NOMO-1 treated with dmso at 0.1 percent for 144 hours (cell line): ENCODE measurements at regions not wholly inside any gene's neighbourhood (a gene's known extent, or its start where the extent isn't known, plus 50 kb on each side); places are given as distances from the start of the nearest gene placed in this dataset.
"Not testable (repeated sequence)": the region's sequence is repeated elsewhere in the genome, so short reads cannot be mapped to it uniquely, and the experiment has no call there.

Experiments used
- DNase-seq: peaks from one replicate; lab custom pipeline; 2025; ENCODE audit not compliant: unreplicated experiment; lab: John Stamatoyannopoulos, UW

- DNase-seq: no peak
Measured at GRCh38 chr22:23466351-23466750, 113.7 kb downstream of the IGLL1 start.

GRCh38 chr22:23464796-23465195, 115.3 kb downstream of the IGLL1 start:
- not testable (repeated sequence) for DNase-seq

- DNase-seq: not testable (repeated sequence)
Measured at GRCh38 chr22:23460517-23461031, 119.5 kb downstream of the IGLL1 start.

- DNase-seq: not testable (repeated sequence)
Measured at GRCh38 chr22:23459645-23460516, 120.2 kb downstream of the IGLL1 start.

- no peak for DNase-seq
Measured at GRCh38 chr22:23458663-23459541, 121.2 kb downstream of the IGLL1 start.

GRCh38 chr22:23457380-23457985, 122.6 kb downstream of the IGLL1 start:
- no peak for DNase-seq

- DNase-seq: not testable (repeated sequence)
Measured at GRCh38 chr22:23456666-23457379, 123.3 kb downstream of the IGLL1 start.

- DNase-seq: not testable (repeated sequence)
Measured at GRCh38 chr22:23454345-23454744, 125.7 kb downstream of the IGLL1 start.

- DNase-seq: no peak
Measured at GRCh38 chr22:23453277-23453676, 126.8 kb downstream of the IGLL1 start.

- DNase-seq: no peak
Measured at GRCh38 chr22:23452231-23453010, 127.7 kb downstream of the IGLL1 start.

GRCh38 chr22:23451452-23452230, 128.4 kb downstream of the IGLL1 start:
- DNase-seq: not testable (repeated sequence)

- not testable (repeated sequence) for DNase-seq
Measured at GRCh38 chr22:23450821-23451220, 129.3 kb downstream of the IGLL1 start.

GRCh38 chr22:23450434-23450795, 129.7 kb downstream of the IGLL1 start:
- DNase-seq: no peak

GRCh38 chr22:23449748-23450433, 130.2 kb downstream of the IGLL1 start:
- DNase-seq: not testable (repeated sequence)

- DNase-seq: not testable (repeated sequence)
Measured at GRCh38 chr22:23448499-23449288, 131.4 kb downstream of the IGLL1 start.

GRCh38 chr22:23446796-23447350, 133.2 kb downstream of the IGLL1 start:
- DNase-seq: no peak

- DNase-seq: not testable (repeated sequence)
Measured at GRCh38 chr22:23446194-23446593, 133.9 kb downstream of the IGLL1 start.
